ENCODE measurements at regions not wholly inside any gene's neighbourhood (a gene's known extent, or its start where the extent isn't known, plus 50 kb on each side); places are given as distances from the start of the nearest gene placed in this dataset.

- TF ChIP-seq CTCF (IDR thresholded peaks at IDR 0.05) (no peak), POLR2A (IDR thresholded peaks at IDR 0.05) (no peak), POLR2AphosphoS5 (IDR thresholded peaks at IDR 0.05) (no peak)
Measured at GRCh38 chr2:196500686-196501431, 138.7 kb upstream of the CCDC150 start.

All from transverse colon (tissue), 4 donors.